ENCODE measurements at regions not wholly inside any gene's neighbourhood (a gene's known extent, or its start where the extent isn't known, plus 50 kb on each side); places are given as distances from the start of the nearest gene placed in this dataset.
"Not testable (repeated sequence)": the region's sequence is repeated elsewhere in the genome, so short reads cannot be mapped to it uniquely, and the experiment has no call there.

- intact Hi-C loops (cut with DNase I; ENCODE audit: low total_unique reads): no loop called here
- in situ Hi-C loops (cut with MboI; ENCODE audit: low sequenced_read_pairs in 4 of 4): no loop called here
- no peak for ATAC-seq
Measured at GRCh38 chr3:87436781-87437543, 160.6 kb upstream of the POU1F1 start.

GRCh38 chr3:87435926-87436620 is 159.7 kb upstream of the POU1F1 start:
- no peak for ATAC-seq
- H3K9me3 ChIP-seq: no peaks in the 10 kb centered on the region
- intact Hi-C loops (cut with DNase I; ENCODE audit: low total_unique reads) (no loop called here), in situ Hi-C loops (cut with MboI; ENCODE audit: low sequenced_read_pairs in 4 of 4) (no loop called here)
- H3K27ac ChIP-seq: no peak overlapping the region
- H3K27me3 ChIP-seq: no peaks in the 10 kb centered on the region
- no peak for DNase-seq
- H3K4me3 ChIP-seq: no peak overlapping the region
- H3K36me3 ChIP-seq: no peaks in the 10 kb centered on the region
- TF ChIP-seq POLR2A (IDR thresholded peaks at IDR 0.05) (no peak), CTCF (IDR thresholded peaks at IDR 0.05 in 4 of 5, conservative IDR thresholded peaks at IDR 0.05 in 1 of 5) (no peak)
- H3K4me1 ChIP-seq: no peaks in the 10 kb centered on the region

More at GRCh38 chr3:87436781-87437543, 160.6 kb upstream of the POU1F1 start:
- no peak overlapping the region for H3K27ac ChIP-seq
- H3K36me3 ChIP-seq: no peaks in the 10 kb centered on the region
- no peak for DNase-seq
- no peak for TF ChIP-seq POLR2A (IDR thresholded peaks at IDR 0.05)
- no peaks in the 10 kb centered on the region for H3K9me3 ChIP-seq
- H3K27me3 ChIP-seq: no peaks in the 10 kb centered on the region
- no peak overlapping the region for H3K4me3 ChIP-seq
- no peaks in the 10 kb centered on the region for H3K4me1 ChIP-seq

GRCh38 chr3:87433445-87433844 is 157.1 kb upstream of the POU1F1 start:
- H3K4me1 ChIP-seq; DNase-seq; H3K36me3 ChIP-seq; H3K4me3 ChIP-seq; in situ Hi-C loops (cut with MboI; ENCODE audit: low sequenced_read_pairs in 4 of 4); H3K27ac ChIP-seq; ATAC-seq; intact Hi-C loops (cut with DNase I; ENCODE audit: low total_unique reads); H3K27me3 ChIP-seq; H3K9me3 ChIP-seq: not testable (repeated sequence)

GRCh38 chr3:87426918-87427317 is 150.5 kb upstream of the POU1F1 start:
- intact Hi-C loops (cut with DNase I; ENCODE audit: low total_unique reads) (no loop called here), in situ Hi-C loops (cut with MboI; ENCODE audit: low sequenced_read_pairs in 4 of 4) (no loop called here)
- Histone ChIP-seq H3K27ac (no peak overlapping the region), H3K27me3 (no peaks in the 10 kb centered on the region), H3K9me3 (no peaks in the 10 kb centered on the region), H3K4me3 (no peak overlapping the region), H3K4me1 (no peaks in the 10 kb centered on the region), H3K36me3 (no peaks in the 10 kb centered on the region)
- DNase-seq: no peak
- no peak for ATAC-seq
- TF ChIP-seq POLR2A (IDR thresholded peaks at IDR 0.05): no peak
- no peak for TF ChIP-seq CTCF (IDR thresholded peaks at IDR 0.05 in 4 of 5, conservative IDR thresholded peaks at IDR 0.05 in 1 of 5)

GRCh38 chr3:87425056-87425455 is 148.7 kb upstream of the POU1F1 start:
- DNase-seq (no peak), ATAC-seq (no peak)
- no peak for TF ChIP-seq CTCF (IDR thresholded peaks at IDR 0.05 in 4 of 5, conservative IDR thresholded peaks at IDR 0.05 in 1 of 5)
- no peak for TF ChIP-seq POLR2A (IDR thresholded peaks at IDR 0.05)
- Histone ChIP-seq H3K27me3 (no peaks in the 10 kb centered on the region), H3K9me3 (no peaks in the 10 kb centered on the region), H3K4me3 (no peak overlapping the region), H3K4me1 (no peaks in the 10 kb centered on the region), H3K36me3 (no peaks in the 10 kb centered on the region), H3K27ac (no peak overlapping the region)
- intact Hi-C loops (cut with DNase I; ENCODE audit: low total_unique reads) (no loop called here), in situ Hi-C loops (cut with MboI; ENCODE audit: low sequenced_read_pairs in 4 of 4) (no loop called here)

Data from gastrocnemius medialis (tissue), 4 donors.